ENCODE measurements at regions not wholly inside any gene's neighbourhood (a gene's known extent, or its start where the extent isn't known, plus 50 kb on each side); places are given as distances from the start of the nearest gene placed in this dataset.
A peak's percentile ranks its signal among the peaks of the same experiment; 100 is the strongest.

DNA sequence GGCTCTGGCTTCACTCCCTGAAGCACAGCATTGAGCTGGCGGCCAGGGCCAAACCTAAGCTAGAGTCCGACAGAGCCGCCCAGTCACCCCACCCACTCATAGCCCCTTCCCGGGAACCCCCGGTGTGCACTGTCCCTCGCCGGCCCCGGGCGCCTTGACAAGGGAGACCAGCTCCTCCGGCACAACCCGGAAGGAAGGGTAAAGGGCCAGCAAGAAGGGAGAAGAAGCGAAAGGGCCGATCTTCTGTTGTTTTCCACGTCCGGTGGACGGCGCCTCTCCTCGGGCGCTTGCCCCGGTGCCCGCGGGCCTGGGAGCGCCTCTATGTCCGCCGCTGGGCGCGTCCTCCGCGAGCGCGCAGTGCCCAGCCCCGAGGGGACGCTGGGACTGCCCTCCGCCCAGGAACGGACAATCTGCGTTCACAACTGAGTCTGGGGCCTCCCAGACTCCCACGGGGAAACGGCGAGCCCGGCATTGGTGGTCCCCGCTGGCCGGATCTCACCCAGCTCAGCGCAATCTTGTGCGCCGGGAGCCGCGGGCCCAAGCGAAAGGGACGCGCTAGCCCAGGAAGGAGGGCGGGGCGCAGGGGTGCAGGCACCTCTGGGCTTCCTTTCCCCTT, 172.5 kb upstream of the MIR17HG start:
- DNase-seq = peak; percentile 53

DNA sequence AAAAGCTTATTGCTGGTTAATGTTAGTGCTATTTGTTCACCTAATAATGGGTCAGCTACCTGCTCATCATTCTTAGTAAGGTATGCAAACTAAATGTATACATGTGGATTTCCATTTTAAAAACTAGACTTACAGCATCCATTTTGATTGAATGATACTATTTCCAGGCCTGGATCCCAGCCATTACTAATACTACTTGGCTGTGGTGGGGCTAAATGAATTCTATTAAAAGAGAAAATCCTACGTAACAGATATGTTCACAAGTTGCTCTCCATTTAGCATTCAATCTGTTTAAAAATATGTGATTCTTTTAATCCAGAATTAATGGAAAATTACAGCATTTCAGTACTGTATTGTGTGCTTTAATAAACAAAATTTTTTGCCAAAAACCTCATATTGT, 169.4 kb upstream of the MIR17HG start:
- DNase-seq = no peak

DNA sequence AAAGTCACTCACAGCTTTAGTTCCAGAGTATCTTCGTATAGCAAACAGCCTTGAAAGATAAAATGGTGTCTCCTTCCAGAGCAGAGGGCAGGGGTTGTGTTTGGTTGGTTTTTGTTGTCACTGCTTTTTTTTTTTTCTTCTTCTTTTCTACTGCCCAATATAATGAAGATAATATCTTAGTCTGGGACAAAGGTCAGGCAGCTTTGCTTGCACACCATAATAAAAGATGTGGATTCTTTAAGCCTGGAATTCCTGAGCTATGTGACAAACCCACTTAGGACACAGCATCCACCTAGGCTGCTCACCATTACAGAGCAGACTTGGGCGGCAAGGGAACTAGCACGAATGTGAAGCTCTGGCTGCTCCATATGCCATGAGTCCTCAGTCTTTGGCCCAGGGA, 165.6 kb upstream of the MIR17HG start:
- DNase-seq = no peak

DNA sequence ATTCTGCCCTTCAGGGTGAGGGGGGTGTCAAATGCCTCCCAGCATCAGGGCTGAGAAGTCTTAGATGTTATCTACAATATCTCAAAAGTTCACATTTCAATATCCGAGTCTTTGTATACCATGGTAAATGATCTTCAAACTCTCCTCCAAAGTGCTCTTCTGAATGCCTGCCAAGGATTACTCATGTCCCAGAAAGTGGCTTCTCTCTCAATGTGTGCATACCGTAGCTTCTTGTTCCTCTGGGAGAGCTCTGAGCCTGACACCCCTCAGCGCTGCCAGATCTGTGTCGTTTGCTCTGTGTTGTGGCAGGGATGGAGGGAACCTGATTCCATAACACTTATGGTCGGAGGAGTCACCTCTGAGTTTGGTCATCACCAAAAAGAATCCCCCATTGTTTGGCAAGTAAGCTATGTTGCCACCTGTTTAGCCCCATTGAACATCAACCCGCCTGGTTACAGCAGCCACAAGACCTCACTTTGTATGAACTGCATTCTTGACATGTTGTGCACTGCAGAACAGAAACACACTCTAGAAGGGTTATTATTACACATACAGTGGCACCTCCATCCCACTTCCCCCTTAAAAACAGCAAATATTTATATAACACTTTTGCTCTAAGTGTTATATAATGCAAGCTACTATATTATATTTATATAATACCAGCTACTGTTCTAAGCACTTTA, 163.1 kb upstream of the MIR17HG start:
- peak; percentile 46 for DNase-seq

DNA sequence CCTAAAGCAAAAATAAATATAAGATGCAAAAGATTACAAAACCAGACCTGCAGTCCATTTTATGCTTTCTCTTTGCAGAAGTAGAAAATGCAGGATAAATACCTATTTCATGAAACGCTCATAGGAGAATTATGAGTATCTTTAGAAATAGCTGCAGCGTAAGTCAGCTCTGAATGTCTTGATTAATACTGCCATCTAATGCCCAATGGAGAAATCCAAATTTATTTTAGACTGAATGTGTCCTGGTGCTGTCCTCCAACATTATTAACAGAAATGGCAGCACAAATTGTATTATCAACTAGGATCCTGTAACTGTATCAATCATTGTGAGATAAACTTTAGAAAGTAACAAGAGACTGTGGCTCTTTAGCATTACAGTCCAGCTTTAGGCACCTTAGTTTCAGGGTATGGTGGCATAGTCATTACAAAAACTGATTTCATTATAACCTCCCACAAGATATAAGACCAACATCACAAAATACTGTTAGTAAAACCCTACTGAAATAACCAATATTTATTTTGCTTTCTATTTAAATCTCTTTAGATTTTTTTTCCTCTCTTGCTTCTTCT, 162.1 kb upstream of the MIR17HG start:
- peak; percentile 60 for DNase-seq

DNA sequence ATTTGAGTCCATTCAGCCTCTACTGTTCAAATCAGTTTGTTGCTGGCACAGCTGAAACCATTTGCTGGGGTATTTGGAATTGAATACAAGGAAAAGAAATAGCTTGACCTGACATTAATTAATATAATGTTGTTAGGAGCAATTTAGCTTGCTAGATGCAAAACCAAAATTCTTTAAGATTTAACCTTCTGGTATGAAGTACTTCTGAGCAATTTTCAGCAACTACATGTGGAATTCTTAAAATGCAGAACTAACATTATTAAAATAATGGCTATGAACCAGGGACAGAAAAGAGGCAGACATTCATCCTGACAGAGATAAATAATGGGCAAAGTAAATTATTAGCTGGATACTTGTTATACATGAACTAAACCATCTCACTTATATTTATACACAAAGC, 160.0 kb upstream of the MIR17HG start:
- no peak for DNase-seq

DNA sequence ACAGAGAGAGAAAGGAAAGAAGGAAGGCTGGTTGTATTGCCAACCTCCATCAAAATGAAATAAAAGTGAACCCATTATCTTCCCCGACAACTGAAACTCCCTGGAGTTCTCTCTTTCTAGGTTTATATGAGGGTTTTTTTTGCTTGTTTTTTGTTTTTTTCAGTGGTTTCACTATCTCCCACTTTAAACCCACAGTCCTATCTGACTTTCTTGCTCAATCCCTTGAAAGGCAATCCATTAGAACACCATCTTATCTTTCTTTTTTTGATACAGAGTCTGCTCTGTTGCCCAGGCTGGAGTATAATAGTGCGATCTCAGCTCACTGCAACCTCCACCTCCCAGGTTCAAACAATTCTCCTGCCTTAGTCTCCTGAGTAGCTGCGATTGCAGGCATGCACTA, 158.0 kb upstream of the MIR17HG start:
- no peak for DNase-seq

DNA sequence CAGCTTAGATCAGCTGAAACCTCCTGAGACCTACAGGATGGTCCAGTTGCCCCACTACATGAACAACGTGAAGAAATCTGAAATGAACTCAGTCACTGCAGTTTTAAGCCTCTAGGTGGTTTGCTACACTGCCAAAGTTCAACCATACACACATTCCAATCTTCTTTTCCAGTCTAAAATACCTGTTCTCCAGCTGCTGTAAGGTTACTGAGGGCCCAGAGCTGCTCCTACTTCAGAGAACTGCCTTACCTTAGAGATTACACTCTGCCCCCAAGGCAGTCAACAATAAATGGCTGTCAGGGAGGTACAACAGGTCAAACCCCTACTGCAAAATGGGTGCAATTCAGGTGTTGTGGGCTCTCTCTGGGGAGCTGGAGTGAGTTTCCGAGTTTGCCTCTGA, 154.1 kb upstream of the MIR17HG start:
- no peak for DNase-seq

DNA sequence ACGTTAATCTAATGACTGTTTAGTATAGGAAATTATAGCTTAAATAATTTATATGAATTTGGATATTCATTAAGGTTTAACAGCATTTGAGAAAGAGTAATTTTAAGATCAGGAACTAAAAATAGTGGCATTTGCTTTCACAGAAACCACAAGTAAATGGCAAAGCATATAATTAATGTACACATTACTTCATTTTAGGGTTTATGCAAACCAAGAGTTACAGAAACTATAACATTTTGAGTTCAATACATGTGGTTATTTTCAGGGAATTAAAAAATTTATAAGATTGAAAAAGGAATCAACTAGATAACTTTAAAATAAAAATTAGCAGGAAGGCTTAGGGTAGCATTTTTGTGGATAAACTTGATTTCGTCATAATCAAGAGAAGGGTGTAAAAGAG, 151.7 kb upstream of the MIR17HG start:
- DNase-seq = no peak

DNA sequence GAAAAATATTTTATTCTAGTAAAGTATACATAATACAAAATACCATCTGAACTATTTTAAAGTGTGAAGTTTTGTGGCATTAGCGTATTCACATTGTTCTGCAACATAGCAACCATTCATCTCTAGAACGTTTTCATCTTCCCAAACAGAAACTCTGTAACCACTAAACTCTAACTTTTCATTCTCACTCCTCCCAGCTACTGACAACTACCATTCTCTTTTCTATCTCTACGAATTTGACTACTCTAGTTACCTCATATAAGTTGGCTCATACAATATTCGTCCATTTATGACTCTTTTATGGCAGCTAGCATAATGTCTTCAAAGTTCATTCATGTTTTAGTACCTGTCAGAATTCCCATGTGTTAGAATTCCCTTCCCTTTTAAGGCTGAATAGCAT, 150.5 kb upstream of the MIR17HG start:
- no peak for DNase-seq

DNA sequence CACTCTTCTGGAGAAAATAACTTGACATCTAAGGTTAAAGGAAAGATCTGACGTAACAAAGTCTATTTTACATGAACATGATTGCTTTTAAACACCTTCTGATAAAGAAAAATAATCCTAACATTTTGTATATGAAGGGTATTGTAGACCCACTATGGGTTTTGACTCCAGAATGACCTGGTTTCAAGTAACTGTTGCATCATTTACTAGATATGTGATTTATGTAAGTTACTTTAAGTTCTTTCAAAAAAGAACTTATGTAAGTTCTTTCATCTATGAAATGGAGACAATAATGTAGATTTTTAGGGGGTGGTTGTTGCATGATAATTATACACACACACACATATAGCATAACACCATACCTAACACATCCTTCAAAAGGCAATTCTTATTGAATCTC, 147.6 kb upstream of the MIR17HG start:
- no peak for DNase-seq

DNA sequence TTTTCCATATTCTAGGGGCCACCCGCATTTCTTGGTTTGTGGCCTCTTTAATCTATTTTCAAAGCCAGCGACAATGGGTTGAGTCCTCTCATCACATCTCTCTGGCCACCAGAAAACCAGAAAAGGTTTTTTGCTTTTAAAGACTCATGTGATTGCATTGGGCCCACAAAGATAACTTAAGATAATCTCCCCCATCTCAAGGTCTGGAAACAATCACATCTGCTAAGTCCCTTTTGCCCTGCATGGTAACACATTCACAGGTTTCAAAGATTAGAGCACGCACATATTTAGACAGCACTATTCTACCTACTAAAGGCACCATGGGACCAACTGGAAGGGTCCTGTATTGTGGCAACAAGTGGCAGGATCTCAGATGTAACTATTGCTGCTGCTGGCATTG, 147.0 kb upstream of the MIR17HG start:
- DNase-seq = no peak

DNA sequence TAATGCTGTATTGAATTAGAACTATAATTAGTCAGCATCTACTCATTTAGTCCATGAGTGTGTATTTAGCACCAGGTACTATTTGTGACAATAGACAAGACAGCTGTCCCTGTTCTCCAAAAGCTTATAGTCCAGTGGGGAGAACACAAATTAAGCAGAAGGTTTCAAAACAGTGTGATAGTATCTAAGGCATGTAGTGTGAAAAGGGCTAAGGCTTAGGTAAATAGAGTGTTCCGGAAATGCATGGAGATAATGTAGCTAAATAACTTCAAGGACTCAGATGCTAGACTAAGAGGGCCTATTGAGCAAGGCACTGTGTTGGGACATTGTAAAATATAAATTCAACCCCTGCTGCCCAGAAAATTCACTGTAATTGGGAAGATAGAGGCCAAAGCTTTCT, 144.1 kb upstream of the MIR17HG start:
- peak; percentile 58 for DNase-seq

DNA sequence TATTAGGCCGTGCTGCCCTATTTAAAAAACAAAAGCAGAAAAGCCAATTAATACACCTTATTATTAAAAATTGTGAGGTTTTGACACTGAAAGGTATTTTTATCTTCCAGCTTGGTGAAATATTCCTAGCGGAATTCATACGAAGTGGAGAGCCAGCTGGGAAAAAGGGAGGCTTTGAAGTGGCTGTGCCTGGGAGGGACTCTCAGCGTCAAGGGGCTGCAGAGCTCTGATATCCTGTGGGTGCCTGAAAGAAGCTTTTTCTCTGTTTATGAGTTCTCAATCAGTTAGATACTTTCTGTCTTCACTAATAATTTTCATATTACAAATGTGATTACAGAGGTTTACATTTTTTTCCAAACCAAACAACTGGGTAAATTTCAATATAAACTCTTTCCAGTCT, 140.2 kb upstream of the MIR17HG start:
- DNase-seq = no peak

DNA sequence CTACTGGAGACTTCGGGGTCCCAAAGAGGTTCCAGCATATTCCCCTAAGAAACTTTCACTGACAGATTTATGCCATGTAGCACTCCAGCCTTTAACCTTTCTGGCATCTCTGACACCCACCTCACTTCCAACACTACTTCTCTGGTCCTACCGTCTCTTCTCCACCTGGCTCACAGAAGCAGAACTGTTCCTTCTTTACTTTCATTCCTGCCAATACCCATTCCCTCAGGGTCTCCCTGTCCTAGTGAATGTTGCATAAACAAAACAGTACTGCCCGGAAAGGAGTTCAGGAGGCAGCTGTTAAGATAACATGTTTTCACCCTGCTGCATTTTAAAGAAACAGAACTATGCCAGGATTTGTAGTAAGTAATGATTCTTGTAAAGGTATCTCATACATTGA, 136.0 kb upstream of the MIR17HG start:
- DNase-seq = no peak

DNA sequence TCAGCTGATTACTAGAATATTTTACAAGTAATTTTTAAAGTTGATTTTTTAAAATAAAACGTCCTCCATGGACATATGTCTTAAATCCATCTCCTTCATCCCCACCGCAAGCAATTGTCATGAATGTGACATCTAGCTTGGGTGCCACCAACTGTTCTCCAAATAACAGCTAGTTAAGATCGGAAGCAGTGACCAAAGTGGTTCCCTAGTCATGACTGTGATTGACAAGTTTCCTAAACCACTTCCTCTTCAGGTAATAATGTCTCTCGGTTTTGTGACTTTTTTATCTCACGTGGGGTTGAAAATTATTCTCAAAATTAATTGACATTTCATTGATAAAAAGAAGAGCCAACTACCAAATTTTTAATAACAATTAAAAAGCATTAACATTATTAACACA, 135.3 kb upstream of the MIR17HG start:
- no peak for DNase-seq

DNA sequence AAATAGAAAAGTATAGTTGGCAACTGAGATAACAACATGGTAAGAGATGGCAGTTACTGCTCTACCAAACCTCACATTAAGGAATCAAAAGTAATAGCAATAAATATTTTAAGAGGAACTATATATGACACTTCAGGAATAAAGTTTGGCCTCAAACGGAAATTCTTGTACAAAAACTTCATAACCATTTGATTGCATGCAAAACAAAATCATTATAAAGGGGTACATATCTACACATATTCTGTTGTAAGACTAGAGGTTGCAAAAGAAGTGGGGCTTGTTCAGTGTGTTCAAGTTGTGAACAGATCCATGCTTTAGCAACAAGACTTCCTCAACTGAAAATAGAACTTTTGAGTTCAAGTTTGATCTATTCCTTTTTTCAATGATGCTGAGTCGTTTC, 133.5 kb upstream of the MIR17HG start:
- no peak for DNase-seq

DNA sequence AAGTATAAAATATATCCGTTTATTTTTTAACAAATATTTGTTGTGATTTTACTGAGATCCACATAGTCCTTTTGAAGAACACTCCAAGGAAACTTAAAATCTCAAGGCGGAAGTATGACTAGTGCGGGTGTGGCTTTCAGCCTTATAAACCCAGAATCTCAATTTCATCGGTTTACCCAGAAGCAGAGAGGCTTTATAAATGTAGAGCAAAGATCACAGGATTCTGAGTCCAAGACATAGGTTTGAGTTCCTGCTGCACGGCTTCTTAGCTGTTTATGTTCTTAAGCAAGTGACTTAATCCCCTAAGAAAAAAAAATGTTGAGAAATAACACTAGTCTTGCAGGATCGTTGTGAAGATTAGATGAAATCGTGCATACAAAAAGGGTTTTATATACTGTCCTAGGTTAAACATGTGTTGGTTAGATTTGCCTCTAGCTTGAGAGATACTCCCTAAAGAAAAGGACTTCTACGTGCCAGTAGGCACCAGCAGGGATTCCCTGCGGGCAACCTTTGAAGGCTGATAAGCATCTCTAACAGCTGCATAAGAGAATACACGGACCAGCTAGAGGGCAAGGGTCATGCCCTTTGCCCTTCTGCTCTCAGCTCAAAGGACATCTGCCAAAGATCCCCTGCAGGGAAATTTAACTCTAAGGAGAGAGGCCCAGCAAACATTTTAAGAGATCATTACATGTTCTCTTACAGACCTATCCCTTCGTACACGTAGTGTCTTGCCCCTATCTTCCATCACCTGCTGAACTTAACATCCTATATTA, 130.4 kb upstream of the MIR17HG start:
- no peak for DNase-seq

DNA sequence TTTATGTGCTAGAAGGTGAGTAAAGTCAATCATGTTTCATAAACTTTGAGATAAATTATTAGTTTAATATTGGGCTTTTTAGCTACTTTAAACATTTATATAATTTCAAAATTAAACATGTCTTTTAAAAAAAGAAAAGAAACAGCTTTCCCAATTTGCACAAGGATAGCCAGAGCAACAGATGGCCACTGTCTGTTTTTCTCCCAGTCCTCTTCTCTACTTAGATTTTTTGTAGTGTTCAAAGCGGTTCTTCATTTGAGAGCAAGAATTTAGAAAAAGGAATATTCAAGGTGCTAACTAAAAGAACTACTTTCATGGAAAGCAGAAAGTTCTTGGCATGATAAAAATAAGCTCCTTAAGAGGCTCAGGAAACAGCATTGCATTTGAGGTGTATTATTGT, 128.3 kb upstream of the MIR17HG start:
- DNase-seq = no peak

DNA sequence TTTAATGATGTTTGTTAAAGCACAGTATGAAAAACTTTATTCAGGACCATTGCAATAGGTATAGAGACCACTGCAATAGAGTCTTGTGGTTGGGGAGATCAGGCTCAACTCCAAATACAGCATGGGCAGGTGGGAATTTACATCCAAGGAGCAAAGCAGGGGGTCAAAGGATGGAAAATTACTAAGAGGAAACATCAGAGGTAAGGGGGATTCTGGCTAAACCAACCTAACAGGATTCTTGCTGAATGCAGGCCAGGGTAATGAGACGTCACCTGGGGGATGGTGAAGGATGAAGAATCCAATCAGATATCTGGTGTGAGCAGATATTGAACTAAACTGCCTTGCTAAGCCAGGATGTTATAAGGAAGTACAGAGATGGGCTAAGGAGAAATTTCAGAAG, 126.6 kb upstream of the MIR17HG start:
- DNase-seq = no peak

DNA sequence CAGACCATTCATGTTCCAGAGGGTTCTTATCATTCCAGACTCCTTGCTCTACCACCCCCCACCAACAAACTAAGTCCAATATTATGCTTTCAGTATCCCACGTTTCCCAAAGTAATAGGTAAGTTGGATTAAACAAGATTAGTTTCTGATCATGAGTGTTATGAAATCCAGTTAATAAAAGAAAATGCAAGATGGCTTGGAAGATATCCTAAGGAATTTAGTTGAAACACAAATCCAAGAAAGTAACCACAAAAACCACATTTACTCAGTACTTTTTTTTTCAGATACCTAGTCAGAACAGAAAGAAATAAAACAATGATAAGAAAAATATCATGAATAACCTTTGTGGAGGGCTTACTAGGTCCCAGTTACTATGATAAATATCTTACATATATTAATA, 119.4 kb upstream of the MIR17HG start:
- DNase-seq = no peak

DNA sequence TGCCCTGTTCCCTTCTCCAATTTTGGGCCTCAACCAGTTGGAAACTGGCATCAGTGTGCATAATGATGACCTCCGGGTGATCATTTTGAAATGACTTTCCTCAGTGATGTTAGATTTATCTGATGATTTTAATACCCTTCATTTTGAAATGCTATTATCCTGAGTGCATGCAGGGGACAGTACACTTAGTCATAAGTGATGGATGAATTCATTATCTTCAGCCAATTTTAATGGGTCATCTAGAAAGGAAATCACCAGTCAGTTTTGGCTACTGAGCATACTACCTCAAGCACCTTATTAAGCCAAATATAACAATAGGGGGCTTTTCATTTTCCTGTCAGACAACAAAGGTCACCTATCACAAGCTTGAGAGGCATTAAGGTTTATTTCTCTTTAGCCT, 118.5 kb upstream of the MIR17HG start:
- no peak for DNase-seq

DNA sequence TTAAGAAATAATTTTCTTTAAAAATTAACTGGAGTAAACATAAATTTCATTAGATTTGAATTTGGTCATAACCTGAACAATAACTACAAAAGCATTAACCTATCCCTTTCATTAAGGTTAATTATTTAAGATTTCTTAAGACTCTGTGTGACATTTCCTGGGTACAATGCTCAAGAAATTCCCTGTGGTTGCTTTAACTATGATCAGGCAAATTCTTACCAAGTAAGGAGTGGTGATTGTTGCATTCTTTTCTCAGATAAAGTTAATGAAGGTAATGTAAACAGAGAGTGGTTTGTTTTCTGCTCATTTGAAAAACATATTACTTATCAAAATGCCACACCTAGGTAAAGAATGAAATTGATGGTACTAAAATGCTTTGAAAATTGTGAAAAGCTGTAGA, 114.8 kb upstream of the MIR17HG start:
- no peak for DNase-seq

DNA sequence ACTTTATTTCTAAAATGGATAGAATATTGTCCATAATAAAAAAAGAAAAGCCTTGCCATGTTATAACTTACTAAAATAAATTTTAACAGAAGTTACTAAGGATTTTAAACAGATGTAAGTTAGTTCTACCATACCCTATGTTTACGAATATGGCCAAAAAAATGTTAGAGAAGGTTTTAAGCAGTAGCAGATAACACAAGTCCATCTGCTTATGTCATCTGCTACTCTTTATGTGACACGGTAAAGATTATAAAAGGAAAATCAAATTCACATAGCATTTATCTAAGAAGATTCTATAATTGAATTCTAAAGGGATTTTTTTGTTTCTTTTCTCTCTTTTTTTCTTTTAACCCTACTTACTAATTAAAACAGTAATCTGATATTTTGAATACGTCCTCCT, 114.2 kb upstream of the MIR17HG start:
- DNase-seq = no peak

All from DMS53 (cell line).